ENCODE measurements at regions not wholly inside any gene's neighbourhood (a gene's known extent, or its start where the extent isn't known, plus 50 kb on each side); places are given as distances from the start of the nearest gene placed in this dataset.
"Not testable (repeated sequence)": the region's sequence is repeated elsewhere in the genome, so short reads cannot be mapped to it uniquely, and the experiment has no call there.

DNA sequence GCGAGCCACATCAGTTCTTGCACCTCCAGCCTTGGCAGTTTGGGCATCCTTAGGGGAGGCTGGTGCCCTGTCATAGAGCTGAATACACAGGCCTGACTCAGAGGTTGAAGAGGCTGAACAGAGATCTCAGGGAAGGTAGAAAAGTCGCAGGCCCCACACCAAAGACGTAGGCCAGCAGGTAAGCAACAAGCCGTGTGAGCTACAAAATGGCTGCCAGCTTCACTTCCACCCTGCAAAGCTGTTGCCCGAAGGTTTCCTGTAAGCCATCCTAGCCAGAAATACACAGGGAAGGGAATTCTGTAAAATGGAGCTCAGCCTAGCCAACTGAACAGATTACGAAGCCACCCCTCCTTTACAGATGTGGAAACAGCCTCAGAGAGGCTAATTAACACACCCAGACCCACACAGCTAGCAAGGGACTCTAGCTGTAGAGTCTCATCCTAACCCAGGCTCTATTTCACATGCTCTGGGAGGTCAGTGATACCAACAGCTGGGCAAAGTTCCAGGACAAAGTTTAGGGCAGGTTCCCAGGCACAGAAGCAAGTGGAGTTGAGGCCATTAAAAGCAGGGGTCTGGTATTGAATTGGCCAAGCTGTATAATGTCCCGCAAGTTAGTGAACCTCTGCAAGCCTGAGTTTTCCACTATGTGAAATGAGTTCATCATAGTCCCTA, 66.3 kb upstream of the RASGRF1 start:
- no peak for DNase-seq

DNA sequence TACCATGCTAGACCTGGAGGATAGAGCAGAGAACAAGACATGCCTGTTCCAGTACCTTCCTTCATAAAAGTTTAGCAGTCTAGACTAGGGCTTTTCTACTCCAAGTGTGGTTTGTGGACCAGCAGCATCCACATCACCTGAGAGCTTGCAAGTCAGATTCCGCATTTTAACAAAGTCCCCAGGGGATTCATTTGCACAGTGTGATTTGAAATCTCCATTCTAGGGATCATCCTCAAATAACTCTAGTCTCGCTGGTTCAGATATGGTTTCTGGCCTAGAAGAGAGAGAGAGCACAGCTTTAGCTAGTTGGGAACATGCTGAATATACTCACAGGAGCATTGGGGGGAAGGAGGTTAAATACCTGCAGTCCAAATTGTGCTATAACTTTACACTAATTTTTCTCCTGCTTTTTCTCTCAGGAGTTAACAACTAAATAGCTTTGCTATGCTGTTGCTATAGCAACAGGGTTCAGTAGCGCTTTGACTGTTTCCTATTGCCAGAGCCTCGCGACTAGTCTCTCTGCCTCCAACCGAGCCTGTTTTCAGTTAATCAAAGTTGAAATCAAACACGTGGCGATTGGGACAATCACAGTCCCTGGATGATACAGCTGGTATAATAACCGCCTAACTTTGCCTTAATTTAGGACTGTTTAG, 64.0 kb upstream of the RASGRF1 start:
- DNase-seq = no peak

DNA sequence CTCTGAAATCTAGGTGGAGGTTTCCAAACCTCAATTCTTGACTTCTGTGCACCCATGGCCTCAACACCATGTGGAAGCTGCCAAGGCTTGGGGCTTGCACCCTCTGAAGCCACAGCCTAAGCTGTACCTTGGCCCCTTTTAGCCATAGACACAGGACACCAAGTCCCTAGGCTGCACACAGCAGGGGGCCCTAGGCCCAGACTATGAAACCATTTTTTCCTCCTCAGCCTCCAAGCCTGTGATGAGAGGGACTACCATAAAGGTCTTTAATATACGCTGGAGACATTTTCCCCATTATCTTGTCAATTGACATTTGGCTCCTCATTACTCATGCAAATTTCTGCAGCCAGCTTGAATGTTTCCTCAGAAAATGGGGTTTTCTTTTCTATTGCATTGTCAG, 53.7 kb upstream of the RASGRF1 start:
- DNase-seq = not testable (repeated sequence)

DNA sequence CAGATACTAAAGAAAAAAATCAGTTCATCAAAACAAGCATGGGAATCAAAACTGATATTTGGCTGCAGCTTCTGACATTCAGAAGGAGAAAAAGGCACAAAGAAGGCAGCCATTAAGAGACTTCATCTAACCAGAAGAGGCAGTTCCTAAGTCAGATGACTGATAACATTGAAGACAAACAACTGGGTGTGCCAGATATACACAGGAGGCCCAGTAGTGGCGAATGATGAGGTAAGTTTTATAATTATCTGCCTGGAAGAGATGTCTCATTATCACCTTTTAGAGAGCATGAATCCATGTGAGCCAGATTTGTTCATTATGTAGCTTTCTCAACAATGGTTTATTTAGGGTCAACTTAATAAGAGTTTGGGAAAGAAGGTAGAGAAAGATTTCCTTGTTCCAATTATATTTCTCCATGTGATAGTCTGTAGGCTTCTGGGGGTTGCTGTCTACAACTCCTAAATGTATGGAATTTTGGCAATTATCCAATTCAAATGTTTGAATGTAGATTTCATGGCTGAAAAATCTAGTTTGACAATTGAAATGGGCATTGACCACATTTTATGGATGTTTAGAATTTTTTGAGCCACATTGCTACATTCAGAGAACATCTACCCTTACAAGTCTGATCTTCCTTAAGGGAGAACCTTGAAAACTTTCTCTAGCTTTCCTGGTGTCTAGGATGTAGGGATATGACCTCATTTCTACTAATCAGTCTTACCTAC, 50.4 kb upstream of the RASGRF1 start:
- no peak for DNase-seq
